ENCODE measurements at regions not wholly inside any gene's neighbourhood (a gene's known extent, or its start where the extent isn't known, plus 50 kb on each side); places are given as distances from the start of the nearest gene placed in this dataset.

- DNase-seq = no peak
- Histone ChIP-seq H3K4me3 (ENCODE audit: low read depth, low read length) (no peak overlapping the region), H3K27ac (no peak overlapping the region)
Measured at GRCh38 chr6:74979065-74979766, 226.6 kb downstream of the COL12A1 start.

GRCh38 chr6:74976701-74977100 lies 229.2 kb downstream of the COL12A1 start:
- no peak for TF ChIP-seq CTCF (IDR thresholded peaks at IDR 0.05; ENCODE audit: low read depth, low read length, missing control alignments)
- Histone ChIP-seq H3K27ac (no peak overlapping the region), H3K4me3 (ENCODE audit: low read depth, low read length) (no peak overlapping the region), H3K36me3 (replicated peaks) (no peaks in the 10 kb centered on the region), H3K27me3 (replicated peaks) (no peaks in the 10 kb centered on the region)
- in situ Hi-C loops (cut with HindIII; ENCODE audit: low pct_ligation_motif_present, low sequenced_read_pairs) = no loop called here
- no peak for DNase-seq

More at GRCh38 chr6:74979065-74979766, 226.6 kb downstream of the COL12A1 start:
- in situ Hi-C loops (cut with HindIII; ENCODE audit: low pct_ligation_motif_present, low sequenced_read_pairs) = no loop called here
- Histone ChIP-seq H3K36me3 (replicated peaks) (no peaks in the 10 kb centered on the region), H3K27me3 (replicated peaks) (no peaks in the 10 kb centered on the region)
- no peak for TF ChIP-seq CTCF (IDR thresholded peaks at IDR 0.05; ENCODE audit: low read depth, low read length, missing control alignments)

GRCh38 chr6:74976026-74976425 lies 229.8 kb downstream of the COL12A1 start:
- in situ Hi-C loops (cut with HindIII; ENCODE audit: low pct_ligation_motif_present, low sequenced_read_pairs) = no loop called here
- no peaks in the 10 kb centered on the region for H3K27me3 ChIP-seq (replicated peaks)
- H3K4me3 ChIP-seq (ENCODE audit: low read depth, low read length) = no peak overlapping the region
- no peak for DNase-seq
- H3K36me3 ChIP-seq (replicated peaks) = no peaks in the 10 kb centered on the region
- no peak overlapping the region for H3K27ac ChIP-seq
- no peak for TF ChIP-seq CTCF (IDR thresholded peaks at IDR 0.05; ENCODE audit: low read depth, low read length, missing control alignments)

- DNase-seq = no peak
- Histone ChIP-seq H3K36me3 (replicated peaks) (no peaks in the 10 kb centered on the region), H3K27ac (no peak overlapping the region), H3K4me3 (ENCODE audit: low read depth, low read length) (no peak overlapping the region), H3K27me3 (replicated peaks) (no peaks in the 10 kb centered on the region)
- no peak for TF ChIP-seq CTCF (IDR thresholded peaks at IDR 0.05; ENCODE audit: low read depth, low read length, missing control alignments)
- in situ Hi-C loops (cut with HindIII; ENCODE audit: low pct_ligation_motif_present, low sequenced_read_pairs) = no loop called here
Measured at GRCh38 chr6:74973591-74973990, 232.3 kb downstream of the COL12A1 start.

GRCh38 chr6:74971633-74972032 lies 234.2 kb downstream of the COL12A1 start:
- no peaks in the 10 kb centered on the region for H3K36me3 ChIP-seq (replicated peaks)
- in situ Hi-C loops (cut with HindIII; ENCODE audit: low pct_ligation_motif_present, low sequenced_read_pairs) = no loop called here
- TF ChIP-seq CTCF (IDR thresholded peaks at IDR 0.05; ENCODE audit: low read depth, low read length, missing control alignments) = no peak
- H3K4me3 ChIP-seq (ENCODE audit: low read depth, low read length) = no peak overlapping the region
- no peak for DNase-seq
- H3K27ac ChIP-seq = no peak overlapping the region
- no peaks in the 10 kb centered on the region for H3K27me3 ChIP-seq (replicated peaks)
